Stimulated activated effector memory CD8-positive, alpha-beta T cell treated with anti-CD3 and anti-CD28 coated beads, Interleukin-12 subunit alpha, Interleukin-12 subunit beta, amount 100 ng/mL, for 72 hours (primary cell): ENCODE measurements at regions not wholly inside any gene's neighbourhood (a gene's known extent, or its start where the extent isn't known, plus 50 kb on each side); places are given as distances from the start of the nearest gene placed in this dataset.
"Not testable (repeated sequence)": the region's sequence is repeated elsewhere in the genome, so short reads cannot be mapped to it uniquely, and the experiment has no call there.

ENCODE experiments used
- ATAC-seq: fragments of 150-1000 bp; cut with Tn5 transposase; 2 replicates; pipeline ENCODE4 v1.10.0; 2021
- DNase-seq, 2 donors: peaks; one replicate each; pipeline ENCODE4 v3.0.0; 2021 to 2022; ENCODE audit warnings: low spot score in 2 of 2
- H3K27ac Mint-ChIP-seq: one replicate; pipeline ENCODE4 v1.8.0; 2022; ENCODE audit warnings: mild to moderate bottlenecking, mixed read lengths
- H3K36me3 Mint-ChIP-seq: one replicate; pipeline ENCODE4 v1.8.0; 2022; ENCODE audit warnings: mild to moderate bottlenecking, mixed read lengths
- H3K4me1 Mint-ChIP-seq: one replicate; pipeline ENCODE4 v1.8.0; 2022; ENCODE audit warnings: mixed read lengths
- H3K4me3 Mint-ChIP-seq: one replicate; pipeline ENCODE4 v1.8.0; 2022; ENCODE audit warnings: mild to moderate bottlenecking, mixed read lengths
- H3K9me3 Mint-ChIP-seq: one replicate; pipeline ENCODE4 v1.8.0; 2022; ENCODE audit warnings: mixed read lengths

DNA sequence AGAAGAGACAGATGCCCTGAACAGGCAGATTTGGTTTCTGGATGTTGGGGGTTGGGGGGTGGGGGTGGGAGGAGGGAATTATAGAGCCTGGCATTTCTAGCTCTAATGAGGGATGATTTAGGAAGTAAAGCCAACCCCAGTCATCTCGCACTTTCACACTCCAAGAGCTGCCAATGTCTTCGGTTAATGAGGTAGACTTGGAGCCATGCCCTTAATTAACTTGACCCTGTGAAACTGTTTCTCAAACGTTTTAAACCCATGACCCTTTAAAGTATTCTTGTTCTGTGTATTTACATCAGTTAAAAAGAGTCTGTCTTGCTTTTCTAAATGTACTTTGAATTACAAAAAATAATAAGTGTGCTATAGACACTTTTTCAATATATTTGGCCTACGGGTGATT is 466.9 kb downstream of the FAT4 start:
- Mint-ChIP-seq H3K4me3 (no peak overlapping the region), H3K36me3 (no peaks in the 10 kb centered on the region), H3K4me1 (no peaks in the 10 kb centered on the region), H3K27ac (no peak overlapping the region), H3K9me3 (peaks cover 11% of the 10 kb centered on the region)
- no peak for DNase-seq
- ATAC-seq: no peak

DNA sequence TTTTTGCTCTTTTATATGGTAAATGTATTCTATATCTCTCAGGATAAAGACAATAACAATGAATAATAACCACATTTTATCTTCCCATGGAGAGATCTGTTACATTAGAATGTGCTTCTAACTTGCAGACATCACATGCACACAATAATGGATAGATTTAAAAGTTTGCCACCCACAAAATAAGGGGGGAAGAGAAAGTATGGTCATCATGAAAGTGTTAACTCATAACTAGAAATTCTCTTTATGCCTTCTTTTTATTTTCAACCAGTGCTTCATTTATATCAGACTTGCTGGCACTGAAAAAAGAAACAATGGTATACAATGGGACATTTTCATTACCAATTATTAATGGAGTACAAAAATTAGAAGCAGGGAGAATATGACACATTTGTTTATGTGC is 470.0 kb downstream of the FAT4 start:
- no peak for DNase-seq
- Mint-ChIP-seq H3K27ac (no peak overlapping the region), H3K36me3 (no peaks in the 10 kb centered on the region)

DNA sequence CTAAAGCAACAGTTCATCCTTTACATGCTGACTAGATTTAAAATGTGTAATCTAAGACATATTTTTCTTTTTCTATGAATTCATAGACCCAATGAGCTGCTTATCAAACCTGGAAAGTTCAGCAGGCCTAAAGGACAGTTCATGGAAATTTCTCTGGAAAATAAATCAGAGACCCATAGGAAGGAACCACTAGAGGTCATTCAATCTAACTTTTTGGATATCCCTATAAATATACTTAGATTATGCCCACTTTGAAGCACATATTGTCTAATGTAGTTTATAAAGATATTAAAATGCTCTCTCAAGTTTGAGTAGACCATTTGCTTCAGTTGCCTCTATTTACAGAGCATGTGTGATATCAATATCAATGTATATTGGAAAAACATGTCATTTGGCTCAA is 473.0 kb downstream of the FAT4 start:
- peaks cover 5% of the 10 kb centered on the region for H3K9me3 Mint-ChIP-seq
- H3K4me1 Mint-ChIP-seq: no peaks in the 10 kb centered on the region
- ATAC-seq (no peak), DNase-seq (no peak)
- H3K27ac Mint-ChIP-seq: no peak overlapping the region
- no peak overlapping the region for H3K4me3 Mint-ChIP-seq
- H3K36me3 Mint-ChIP-seq: no peaks in the 10 kb centered on the region

More for the DNA sequence above, 470.0 kb downstream of the FAT4 start:
- ATAC-seq: no peak
- Mint-ChIP-seq H3K4me3 (no peak overlapping the region), H3K4me1 (no peaks in the 10 kb centered on the region), H3K9me3 (peaks cover 9% of the 10 kb centered on the region)

DNA sequence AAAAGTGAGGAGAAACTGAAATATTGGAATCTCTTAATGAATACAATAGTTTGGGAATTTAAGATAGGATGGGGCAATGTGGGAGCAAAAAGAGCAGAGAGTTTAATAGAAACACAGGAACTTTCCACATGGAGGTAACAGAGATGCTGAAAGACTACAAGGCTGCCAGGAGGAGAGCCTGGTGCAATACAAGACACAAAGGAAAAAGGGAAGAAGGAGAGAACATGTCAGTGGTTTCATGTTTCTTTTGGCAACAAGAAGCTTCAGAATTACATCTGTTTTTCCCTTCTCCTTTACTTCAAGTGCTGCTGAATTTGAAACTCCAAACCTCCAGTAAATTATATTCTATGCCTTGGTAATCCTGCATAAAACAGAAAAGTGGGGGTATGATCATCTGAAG is 474.3 kb downstream of the FAT4 start:
- Mint-ChIP-seq H3K36me3 (no peaks in the 10 kb centered on the region), H3K4me3 (no peak overlapping the region), H3K27ac (no peak overlapping the region), H3K9me3 (peaks cover 9% of the 10 kb centered on the region), H3K4me1 (no peaks in the 10 kb centered on the region)
- no peak for ATAC-seq
- DNase-seq: no peak

DNA sequence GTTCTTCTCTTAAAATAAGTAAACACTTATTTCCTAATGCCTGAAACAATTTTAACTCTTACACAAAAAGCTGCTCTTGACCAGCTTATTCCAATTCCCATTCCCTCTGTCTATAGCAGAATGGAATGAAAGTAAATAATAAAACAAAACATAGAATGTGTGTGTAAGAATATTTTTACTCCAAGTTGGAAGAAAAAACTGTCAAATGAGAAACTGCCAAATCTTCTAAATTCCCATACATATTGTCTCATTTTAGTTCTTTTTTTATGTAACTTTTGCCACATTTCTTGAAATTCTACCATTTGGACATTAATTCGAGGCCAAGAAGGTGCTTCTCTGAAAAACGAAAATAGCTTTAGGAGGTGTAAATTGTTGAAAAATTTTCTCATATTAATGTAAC is 477.1 kb downstream of the FAT4 start:
- ATAC-seq (no peak), DNase-seq (no peak)
- Mint-ChIP-seq H3K9me3 (peaks cover 14% of the 10 kb centered on the region), H3K36me3 (no peaks in the 10 kb centered on the region), H3K4me1 (no peaks in the 10 kb centered on the region), H3K27ac (no peak overlapping the region), H3K4me3 (no peak overlapping the region)

DNA sequence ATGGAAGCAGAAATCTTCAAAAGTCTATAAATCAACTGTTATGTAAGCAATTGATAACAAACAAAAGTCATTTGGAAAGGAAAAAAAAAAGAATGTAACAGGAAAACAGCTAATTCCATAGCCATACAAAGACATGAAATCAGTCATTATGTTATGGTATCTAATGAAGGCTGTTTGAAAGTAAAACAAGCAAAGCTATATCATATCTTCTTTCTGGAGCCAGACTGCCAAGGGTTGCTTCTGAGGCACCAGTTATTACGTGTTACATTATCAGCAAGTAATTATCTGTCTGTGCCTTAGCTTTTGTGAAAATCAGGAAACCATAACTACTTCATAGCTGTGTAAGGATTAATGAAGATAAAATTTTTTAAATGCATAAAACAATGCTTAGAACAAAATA is 480.2 kb downstream of the FAT4 start:
- ATAC-seq: no peak
- no peak overlapping the region for H3K27ac Mint-ChIP-seq
- H3K4me1 Mint-ChIP-seq: no peaks in the 10 kb centered on the region
- H3K9me3 Mint-ChIP-seq: peaks cover 10% of the 10 kb centered on the region
- no peak overlapping the region for H3K4me3 Mint-ChIP-seq
- no peaks in the 10 kb centered on the region for H3K36me3 Mint-ChIP-seq
- no peak for DNase-seq

DNA sequence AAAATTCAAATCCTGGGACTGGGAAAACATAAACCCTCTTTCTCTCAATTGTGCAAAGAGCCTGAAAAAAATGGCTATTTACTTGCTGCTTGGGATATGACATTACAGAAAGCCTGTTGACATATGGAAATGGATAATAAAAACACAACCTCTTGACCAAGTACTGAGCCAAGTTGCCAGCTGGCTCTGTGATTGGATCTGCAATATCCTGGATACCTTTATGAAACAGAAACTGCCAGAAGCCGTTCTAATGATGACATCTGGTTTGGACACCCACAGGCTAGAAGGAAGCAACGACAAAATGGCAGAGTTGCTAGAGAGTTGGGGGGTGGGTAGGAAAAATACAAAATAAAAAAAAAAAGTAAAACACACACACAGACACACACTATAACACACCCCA is 481.4 kb downstream of the FAT4 start:
- DNase-seq: no peak
- no peak for ATAC-seq
- Mint-ChIP-seq H3K27ac (no peak overlapping the region), H3K4me1 (no peaks in the 10 kb centered on the region), H3K9me3 (peaks cover 10% of the 10 kb centered on the region), H3K36me3 (no peaks in the 10 kb centered on the region), H3K4me3 (no peak overlapping the region)

DNA sequence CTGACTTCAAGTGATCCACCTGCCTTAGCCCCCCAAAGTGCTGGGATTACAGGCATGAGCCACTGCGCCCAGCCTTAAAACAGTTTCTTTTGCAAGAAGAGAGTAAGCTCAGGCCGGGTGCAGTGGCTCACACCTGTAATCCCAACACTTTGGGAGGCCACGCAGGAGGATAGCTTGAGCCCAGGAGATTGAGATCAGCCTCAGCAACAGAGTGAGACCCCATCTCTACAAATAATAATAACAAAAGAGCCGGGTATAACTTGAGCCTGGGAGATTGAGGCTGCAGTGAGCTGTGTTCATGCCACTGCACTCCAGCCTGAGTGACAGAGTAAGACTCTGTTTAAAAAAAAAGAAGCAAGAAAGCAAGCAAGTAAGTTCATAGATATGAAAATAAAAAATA is 482.9 kb downstream of the FAT4 start:
- not testable (repeated sequence) for H3K4me1 Mint-ChIP-seq, ATAC-seq, DNase-seq, H3K9me3 Mint-ChIP-seq, H3K27ac Mint-ChIP-seq, H3K36me3 Mint-ChIP-seq, H3K4me3 Mint-ChIP-seq

DNA sequence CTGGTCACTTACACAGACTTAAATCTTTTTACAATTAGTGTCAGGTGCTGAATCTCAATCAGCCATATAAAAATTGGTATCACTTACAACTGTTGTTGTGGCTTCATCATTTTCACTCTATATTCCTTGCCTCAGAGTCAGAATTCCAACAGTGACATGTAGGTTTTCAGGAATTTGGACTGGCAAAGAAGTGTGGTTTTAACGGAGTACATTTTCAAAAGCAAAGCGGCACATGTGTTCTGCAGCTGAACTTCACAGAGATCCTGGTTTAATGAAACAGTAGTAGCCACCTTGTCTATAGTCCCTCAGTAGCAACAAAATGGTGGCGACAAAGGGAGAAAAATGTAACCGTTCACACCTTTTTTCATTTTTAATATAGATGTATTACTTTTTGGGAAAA is 486.6 kb downstream of the FAT4 start:
- Mint-ChIP-seq H3K27ac (no peak overlapping the region), H3K9me3 (peaks cover 2% of the 10 kb centered on the region), H3K36me3 (no peaks in the 10 kb centered on the region), H3K4me3 (no peak overlapping the region), H3K4me1 (no peaks in the 10 kb centered on the region)
- ATAC-seq (no peak), DNase-seq (no peak)

DNA sequence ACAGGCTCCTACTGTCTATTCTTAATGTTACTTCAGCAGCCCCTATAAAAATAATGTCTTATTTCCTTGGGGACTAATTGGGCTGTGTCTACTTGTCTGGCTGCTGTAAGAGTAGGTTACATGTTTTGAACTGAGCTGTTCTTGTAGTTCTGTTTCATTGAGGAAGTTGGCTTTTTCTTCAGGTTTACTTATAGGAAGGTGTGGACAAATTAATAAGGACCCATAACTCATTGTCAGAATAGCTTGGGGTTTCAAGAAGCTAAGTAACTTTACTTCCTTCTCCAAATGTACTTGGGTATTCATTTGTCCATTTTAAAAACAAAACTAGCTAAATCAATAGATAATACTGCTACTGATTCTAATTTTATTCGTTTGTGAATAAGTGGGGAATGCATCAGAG is 487.2 kb downstream of the FAT4 start:
- DNase-seq: no peak
- Mint-ChIP-seq H3K4me3 (no peak overlapping the region), H3K36me3 (no peaks in the 10 kb centered on the region), H3K9me3 (peaks cover 1% of the 10 kb centered on the region), H3K27ac (no peak overlapping the region), H3K4me1 (no peaks in the 10 kb centered on the region)
- no peak for ATAC-seq

DNA sequence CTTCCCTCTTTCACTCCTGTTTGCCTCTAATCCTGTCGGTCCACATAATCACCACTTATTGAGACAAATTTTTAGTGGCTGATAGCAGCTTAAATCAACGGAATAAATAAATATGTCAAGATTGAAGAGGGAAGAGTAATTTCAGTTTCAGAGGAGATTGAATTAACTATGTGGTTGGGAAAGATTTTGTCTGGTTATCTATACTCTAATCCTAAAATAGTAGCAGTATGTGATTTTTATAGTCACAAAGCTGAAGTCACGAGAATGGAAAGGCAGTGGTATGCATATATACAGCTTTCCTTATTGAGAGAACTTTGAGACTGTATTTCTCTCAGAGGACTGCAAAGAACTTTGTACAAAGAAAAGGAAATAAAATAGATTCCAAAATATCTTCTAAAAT is 493.3 kb downstream of the FAT4 start:
- H3K36me3 Mint-ChIP-seq: no peaks in the 10 kb centered on the region
- no peak for DNase-seq
- ATAC-seq: no peak
- no peak overlapping the region for H3K4me3 Mint-ChIP-seq
- no peaks in the 10 kb centered on the region for H3K4me1 Mint-ChIP-seq
- peaks cover 6% of the 10 kb centered on the region for H3K9me3 Mint-ChIP-seq
- H3K27ac Mint-ChIP-seq: no peak overlapping the region

DNA sequence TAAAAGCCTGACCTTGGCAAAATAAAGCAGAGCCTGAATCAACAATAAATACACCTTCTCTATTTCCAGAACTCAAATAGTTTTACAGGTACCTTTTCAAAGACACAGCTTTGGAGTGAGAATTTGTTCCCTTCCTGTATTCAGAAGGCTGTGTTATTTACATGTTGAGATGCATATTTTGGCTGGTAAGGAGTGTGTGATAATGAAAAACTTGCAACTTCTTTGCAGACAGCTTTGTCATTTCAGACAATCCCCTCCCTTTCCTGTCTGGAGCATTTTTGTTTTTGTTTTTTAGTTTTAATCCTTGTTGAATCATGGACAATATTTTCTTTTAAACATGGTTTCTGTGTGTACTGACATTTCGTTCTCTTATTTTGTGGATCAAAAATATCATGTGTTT is 493.8 kb downstream of the FAT4 start:
- peaks cover 11% of the 10 kb centered on the region for H3K9me3 Mint-ChIP-seq
- no peak for ATAC-seq
- H3K4me1 Mint-ChIP-seq: no peaks in the 10 kb centered on the region
- H3K4me3 Mint-ChIP-seq: no peak overlapping the region
- no peak overlapping the region for H3K27ac Mint-ChIP-seq
- DNase-seq: no peak
- H3K36me3 Mint-ChIP-seq: no peaks in the 10 kb centered on the region

DNA sequence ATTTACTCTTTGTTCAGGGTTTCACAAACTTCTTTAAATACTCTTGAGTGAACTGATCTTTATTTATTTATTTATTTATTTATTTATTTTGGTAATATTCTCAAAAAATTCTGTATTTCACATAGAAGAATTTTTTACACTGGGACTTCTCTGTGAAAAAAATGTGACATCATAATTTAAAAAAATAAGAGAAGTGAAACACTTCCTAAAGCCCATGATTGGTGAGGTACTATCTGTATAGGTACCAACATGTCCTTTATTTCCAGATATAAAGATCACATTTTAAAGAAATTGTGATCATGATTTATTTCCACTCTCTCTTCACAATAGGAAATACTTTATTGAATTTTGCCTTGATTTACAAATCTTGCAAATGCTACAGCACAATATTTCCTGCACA is 497.1 kb downstream of the FAT4 start:
- no peaks in the 10 kb centered on the region for H3K36me3 Mint-ChIP-seq
- H3K9me3 Mint-ChIP-seq: peaks cover 18% of the 10 kb centered on the region
- no peaks in the 10 kb centered on the region for H3K4me1 Mint-ChIP-seq
- no peak overlapping the region for H3K27ac Mint-ChIP-seq
- ATAC-seq (no peak), DNase-seq (no peak)
- H3K4me3 Mint-ChIP-seq: no peak overlapping the region

DNA sequence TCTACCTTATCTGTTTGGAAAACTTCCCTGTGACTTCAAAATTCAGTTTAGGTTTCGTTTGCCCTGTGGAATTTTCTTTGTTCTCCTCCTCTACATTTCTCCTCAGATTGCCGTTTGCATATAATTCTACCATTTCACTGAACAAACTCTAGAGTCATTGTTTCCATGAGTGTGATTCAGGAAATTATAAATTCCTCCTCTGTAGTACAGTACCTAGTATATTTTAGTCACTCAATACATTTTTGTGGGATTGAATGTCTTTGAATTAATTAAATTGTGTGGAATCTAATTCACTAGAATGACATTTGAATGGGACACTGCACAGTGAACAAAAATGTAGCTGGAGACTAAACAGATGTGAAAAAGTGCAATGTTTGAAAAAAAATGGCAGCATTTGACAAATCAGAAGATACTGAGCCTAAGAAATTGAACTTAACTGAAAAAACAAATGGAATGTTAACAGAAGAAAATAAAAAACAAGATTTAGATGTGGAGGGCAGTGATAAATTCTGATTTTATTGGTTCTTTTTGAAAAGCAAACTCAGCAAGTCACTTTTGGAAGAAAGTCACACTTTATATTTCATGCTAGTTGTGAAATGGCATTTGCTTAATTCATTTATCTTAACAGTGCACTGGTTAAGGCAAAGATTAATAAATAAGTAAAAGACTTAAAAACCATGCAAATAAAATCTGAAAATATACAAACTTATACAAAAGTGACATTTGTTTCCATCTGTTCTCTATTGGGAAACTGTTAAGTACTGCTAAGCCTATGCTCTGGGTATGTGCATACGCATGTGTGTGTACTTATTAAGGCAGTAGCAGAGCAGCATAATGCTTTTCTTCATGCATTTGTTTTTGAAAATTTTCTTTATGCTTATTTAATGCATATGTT is 512.3 kb downstream of the FAT4 start:
- Mint-ChIP-seq H3K36me3 (no peaks in the 10 kb centered on the region), H3K27ac (no peak overlapping the region), H3K4me3 (no peak overlapping the region), H3K4me1 (no peaks in the 10 kb centered on the region), H3K9me3 (peaks cover 20% of the 10 kb centered on the region)
- DNase-seq (no peak), ATAC-seq (no peak)

DNA sequence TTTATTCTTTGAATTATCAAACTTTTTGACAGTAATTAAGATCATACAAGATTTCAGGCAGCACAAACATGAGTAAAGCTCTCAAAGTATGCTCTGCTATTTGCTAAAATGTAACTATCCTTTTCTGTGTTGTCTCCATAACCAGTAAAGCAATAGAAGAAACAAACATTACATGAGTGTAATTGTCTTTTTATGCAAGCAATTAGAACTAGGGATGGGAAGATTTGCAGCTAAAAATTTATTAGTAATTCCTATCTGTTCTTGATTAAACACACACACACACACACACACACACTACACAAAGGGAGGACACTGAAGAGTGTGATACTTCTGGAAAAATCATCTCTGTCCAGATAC is 512.9 kb downstream of the FAT4 start:
- Mint-ChIP-seq H3K27ac (no peak overlapping the region), H3K36me3 (no peaks in the 10 kb centered on the region)

DNA sequence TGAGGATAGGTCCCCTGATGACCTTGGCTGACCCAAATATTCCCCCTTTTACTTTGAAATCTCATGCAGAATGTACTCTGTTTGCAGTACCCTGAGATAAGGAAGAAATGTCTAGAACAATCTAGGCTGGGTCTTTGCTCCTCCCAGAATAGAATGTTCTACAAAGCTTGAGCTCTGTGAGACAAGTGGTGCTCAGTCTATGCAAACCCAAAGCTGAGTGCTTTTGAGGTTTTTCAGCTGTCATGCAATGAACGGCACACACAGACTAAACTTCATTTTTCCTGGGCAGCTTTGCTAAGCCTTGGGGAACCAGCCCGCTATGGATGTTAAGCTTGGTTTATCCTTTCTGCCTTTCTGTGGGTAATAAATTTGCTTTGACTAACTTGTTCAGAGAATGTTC is 513.6 kb downstream of the FAT4 start:
- no peak overlapping the region for H3K27ac Mint-ChIP-seq

More for the DNA sequence above, 512.9 kb downstream of the FAT4 start:
- Mint-ChIP-seq H3K4me3 (no peak overlapping the region), H3K9me3 (peaks cover 21% of the 10 kb centered on the region), H3K4me1 (no peaks in the 10 kb centered on the region)
- DNase-seq (no peak), ATAC-seq (no peak)

DNA sequence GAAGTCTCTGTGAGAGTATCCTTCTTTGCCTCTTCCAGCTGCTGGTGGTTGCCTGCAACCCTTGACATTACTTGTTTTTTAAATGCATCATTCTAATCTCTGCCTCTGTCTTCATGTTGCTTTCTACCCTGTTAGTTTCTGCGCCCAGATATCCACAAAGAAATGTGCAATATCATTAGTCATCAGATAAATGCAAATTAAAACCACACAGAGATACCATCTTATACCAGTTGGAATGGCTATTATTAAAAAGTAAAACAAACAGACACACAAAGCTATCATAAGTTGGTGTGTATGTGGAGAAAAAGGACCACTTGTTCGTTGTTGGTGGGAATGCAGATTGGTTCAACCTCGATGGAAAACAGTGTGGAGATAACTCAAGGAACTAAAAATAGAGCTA is 517.4 kb downstream of the FAT4 start:
- Mint-ChIP-seq H3K4me3 (no peak overlapping the region), H3K36me3 (no peaks in the 10 kb centered on the region), H3K27ac (no peak overlapping the region), H3K9me3 (peaks cover 17% of the 10 kb centered on the region), H3K4me1 (no peaks in the 10 kb centered on the region)
- ATAC-seq: no peak
- no peak for DNase-seq

More for the DNA sequence above, 513.6 kb downstream of the FAT4 start:
- ATAC-seq: no peak
- H3K4me1 Mint-ChIP-seq: no peaks in the 10 kb centered on the region
- H3K9me3 Mint-ChIP-seq: peaks cover 20% of the 10 kb centered on the region
- DNase-seq: no peak
- no peaks in the 10 kb centered on the region for H3K36me3 Mint-ChIP-seq
- no peak overlapping the region for H3K4me3 Mint-ChIP-seq
